HepG2 (cell line): ENCODE measurements at regions not wholly inside any gene's neighbourhood (a gene's known extent, or its start where the extent isn't known, plus 50 kb on each side); places are given as distances from the start of the nearest gene placed in this dataset.
A peak's percentile ranks its signal among the peaks of the same experiment; 100 is the strongest.

Experiments
- ATAC-seq: fragments of 200-7000 bp; cut with Tn5 transposase; 3 replicates; pipeline ENCODE4 v1.9.1; 2020; ENCODE audit warnings: mild to moderate bottlenecking, moderate library complexity
- BruUV-seq: library from RNA; stranded (reverse); fragments of 400-500 nt; replicated peaks from 2 replicates; lab custom pipeline; 2021; lab: Mats Ljungman, UMichigan
- CTCF ChIA-PET: fragments of 300-600 bp; formaldehyde crosslinking; extraction: SDS; loops from one replicate; lab custom pipeline; 2021; ENCODE audit warnings: low total read pairs, inconsistent platforms, low intra/inter-chr PET ratio; lab: Yijun Ruan, JAX
- POLR2A ChIA-PET: fragments of 350-600 bp; sonication (Branson Sonifier 250); formaldehyde crosslinking; loops from one replicate; lab custom pipeline; 2020; ENCODE audit warnings: antibody characterized with exemption, inconsistent platforms; lab: Yijun Ruan, JAX
- DNase-seq: peaks from one replicate; pipeline ENCODE4 v3.0.0-alpha.2; 2015; ENCODE audit warnings: low spot score
- FAIRE-seq: peaks from 3 replicates; lab custom pipeline; 2011; peaks lifted over from hg19 to GRCh38; lab: Jason Lieb, UNC
- H2AFZ ChIP-seq: one replicate; pipeline ENCODE4 v1.6.1; 2011; ENCODE audit warnings: low read length, inconsistent platforms
- H3K27ac ChIP-seq: fragments of 300-600 bp; 3 replicates; pipeline ENCODE4 v1.8.0; 2011; ENCODE audit warnings: mixed run types, mild to moderate bottlenecking, mixed read lengths, low read length, inconsistent platforms; ENCODE audit not compliant: insufficient read depth; ENCODE audit errors: extremely low read length
- H3K27me3 ChIP-seq, 2 experiments: fragments of 200-600 bp in 1 of 2; 2 replicates in 1 of 2; 3 replicates in 1 of 2; pipeline versions ENCODE4 v1.6.0 to v1.8.0; 2011; ENCODE audit warnings: low read length in 2 of 2, mild to moderate bottlenecking in 2 of 2, moderate library complexity in 2 of 2, inconsistent platforms in 1 of 2; ENCODE audit not compliant: insufficient read depth in 2 of 2, control insufficient read depth in 1 of 2
- H3K36me3 ChIP-seq, 2 experiments: fragments of 200-600 bp in 1 of 2; replicated peaks in 1 of 2; 2 replicates in 1 of 2; 3 replicates in 1 of 2; pipeline versions ENCODE4 v1.5.1 to v1.8.0; 2011; ENCODE audit warnings: low read length in 2 of 2, inconsistent platforms in 1 of 2; ENCODE audit not compliant: insufficient read depth in 2 of 2, control insufficient read depth in 1 of 2
- H3K4me1 ChIP-seq: 2 replicates; pipeline ENCODE4 v1.5.1; 2012; ENCODE audit warnings: low read length, inconsistent platforms; ENCODE audit not compliant: insufficient read depth
- H3K4me2 ChIP-seq: 2 replicates; pipeline ENCODE4 v1.6.0; 2011; ENCODE audit warnings: low read depth, low read length, inconsistent platforms
- H3K4me3 ChIP-seq, 3 experiments: fragments of 200-600 bp in 1 of 3; sonication (generic), shearing (Covaris generic) in 1 of 3; replicated peaks in 1 of 3; 2 replicates each; pipeline ENCODE4 v1.5.1; 2011 to 2016; ENCODE audit warnings: low read length in 3 of 3, inconsistent platforms in 2 of 3, low read depth in 2 of 3, mild to moderate bottlenecking in 2 of 3, control low read depth in 1 of 3, mixed read lengths in 1 of 3; ENCODE audit not compliant: insufficient read depth in 1 of 3
- H3K79me2 ChIP-seq: one replicate; pipeline ENCODE4 v1.6.1; 2011; ENCODE audit warnings: low read length, inconsistent platforms; ENCODE audit not compliant: insufficient read depth
- H3K9ac ChIP-seq: 2 replicates; pipeline ENCODE4 v1.6.0; 2011; ENCODE audit warnings: mild to moderate bottlenecking, low read depth, low read length, inconsistent platforms; ENCODE audit not compliant: insufficient read depth
- H3K9me3 ChIP-seq: 2 replicates; pipeline ENCODE4 v1.5.1; 2012; ENCODE audit warnings: mild to moderate bottlenecking, low read length
- H4K20me1 ChIP-seq: 2 replicates; pipeline ENCODE4 v1.6.0; 2011; ENCODE audit warnings: inconsistent platforms, mild to moderate bottlenecking, low read length, moderate library complexity; ENCODE audit not compliant: insufficient read depth
- ARHGAP35 ChIP-seq: sonication (generic); formaldehyde crosslinking; IDR thresholded peaks from 2 replicates; pipeline ENCODE4 v1.9.0; 2022; ENCODE audit warnings: mild to moderate bottlenecking, inconsistent platforms, moderate library complexity, missing genetic modification reagents, borderline replicate concordance
- KAT7 ChIP-seq: IDR thresholded peaks from 2 replicates; pipeline ENCODE4 v1.6.1; 2018; ENCODE audit warnings: borderline replicate concordance, missing compliant biosample characterization
- KDM2A ChIP-seq: sonication (generic); formaldehyde crosslinking; IDR thresholded peaks from 2 replicates; pipeline ENCODE4 v1.4.0; 2020; ENCODE audit warnings: low read depth, missing genetic modification reagents, borderline replicate concordance
- KLF11 ChIP-seq: IDR thresholded peaks from 2 replicates; pipeline ENCODE4 v1.6.1; 2016; ENCODE audit warnings: missing compliant biosample characterization
- KMT2B ChIP-seq: IDR thresholded peaks from 2 replicates; pipeline ENCODE4 v1.6.1; 2016; ENCODE audit warnings: missing genetic modification reagents, missing compliant biosample characterization
- NCOR1 ChIP-seq: fragments of 200-600 bp; sonication (generic); IDR thresholded peaks from 2 replicates; pipeline ENCODE4 v1.7.0; 2017; ENCODE audit warnings: antibody characterized with exemption, low read length, borderline replicate concordance
- NFKB2 ChIP-seq: sonication (generic); formaldehyde crosslinking; IDR thresholded peaks from 2 replicates; pipeline ENCODE4 v1.4.0; 2020; ENCODE audit warnings: missing genetic modification reagents, borderline replicate concordance
- ZBTB26 ChIP-seq: IDR thresholded peaks from 2 replicates; pipeline ENCODE4 v1.6.1; 2016; ENCODE audit warnings: missing compliant biosample characterization, missing genetic modification reagents, borderline replicate concordance
- ZBTB33 ChIP-seq: sonication (generic); formaldehyde crosslinking; IDR thresholded peaks from 2 replicates; pipeline ENCODE4 v1.4.0; 2020; ENCODE audit warnings: missing genetic modification reagents
- ZNF337 ChIP-seq: sonication (generic); formaldehyde crosslinking; IDR thresholded peaks from 2 replicates; pipeline ENCODE4 v1.5.1; 2020; ENCODE audit warnings: missing genetic modification reagents, low read depth, mild to moderate bottlenecking, borderline replicate concordance
- ZNF34 ChIP-seq: sonication (generic); formaldehyde crosslinking; IDR thresholded peaks from 2 replicates; pipeline ENCODE4 v1.4.0; 2020; ENCODE audit warnings: mild to moderate bottlenecking, missing genetic modification reagents, borderline replicate concordance
- ZNF441 ChIP-seq: sonication (generic); formaldehyde crosslinking; IDR thresholded peaks from 2 replicates; pipeline ENCODE4 v1.7.0; 2021; ENCODE audit warnings: missing genetic modification reagents, borderline replicate concordance
- WGBS: methylation state at CpG from one replicate; pipeline ENCODE4 v1.1.6; 2017; ENCODE audit warnings: low lambda C conversion rate; 5-methylcytosine and 5-hydroxymethylcytosine counted together
- in situ Hi-C: cut with HindIII; loops from 2 replicates; pipeline ENCODE4 v1.10.0; 2017; ENCODE audit warnings: low pct_unique_long_range_greater_than_20kb; ENCODE audit not compliant: extremely low pct_ligation_motif_present
- intact Hi-C: fragments of 100-400 bp; cut with micrococcal nuclease; formaldehyde crosslinking; loops from one replicate; pipeline ENCODE4 v1.10.0; 2022; ENCODE audit not compliant: unreplicated experiment
- TF ChIP-seq, protein P1 (sequence below): sonication (generic); formaldehyde crosslinking; IDR thresholded peaks from 2 replicates; pipeline ENCODE4 v1.9.0; 2021; ENCODE audit warnings: missing genetic modification reagents, mild to moderate bottlenecking, borderline replicate concordance

DNA sequence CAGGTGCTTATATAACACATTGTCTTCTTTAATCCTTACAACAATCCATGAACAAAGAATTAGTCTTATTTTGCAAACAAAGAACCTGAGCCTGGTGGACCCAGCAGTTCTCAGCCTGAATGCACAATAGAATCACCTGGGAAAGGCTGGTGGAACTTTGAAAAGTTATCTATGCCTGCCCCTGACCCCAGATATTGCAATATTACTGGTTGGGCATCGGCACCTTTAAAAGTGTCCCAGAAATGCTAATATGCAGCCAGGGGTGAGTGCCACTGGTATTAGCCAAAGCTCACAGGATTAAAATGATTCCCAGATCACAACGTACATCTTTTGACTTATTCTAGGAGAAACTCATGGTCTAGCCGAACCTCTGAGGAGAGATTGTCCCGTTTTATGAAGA lies 268.8 kb downstream of the KLF5 start:
- ChIA-PET CTCF (no interaction called here), POLR2A (no interaction called here)
- Histone ChIP-seq H3K27ac (no peak overlapping the region), H3K27me3 (no peaks in the 10 kb centered on the region), H3K9ac (no peak overlapping the region), H4K20me1 (no peaks in the 10 kb centered on the region), H3K36me3 (no peaks in the 10 kb centered on the region), H3K4me3 (no peak overlapping the region), H3K79me2 (no peaks in the 10 kb centered on the region), H3K9me3 (no peaks in the 10 kb centered on the region), H3K4me2 (no peak overlapping the region), H3K4me1 (peaks cover 17% of the 10 kb centered on the region), H2AFZ (no peak overlapping the region)
- in situ Hi-C loops (no loop called here), intact Hi-C loops (no loop called here)
- no peak for TF ChIP-seq ZNF34 (CRISPR knock-in tag)
- no TSS peak for BruUV-seq
- FAIRE-seq (no peak), DNase-seq (no peak), ATAC-seq (no peak)
- WGBS: 38% methylated on average over 4 of the region's 4 CpGs

DNA sequence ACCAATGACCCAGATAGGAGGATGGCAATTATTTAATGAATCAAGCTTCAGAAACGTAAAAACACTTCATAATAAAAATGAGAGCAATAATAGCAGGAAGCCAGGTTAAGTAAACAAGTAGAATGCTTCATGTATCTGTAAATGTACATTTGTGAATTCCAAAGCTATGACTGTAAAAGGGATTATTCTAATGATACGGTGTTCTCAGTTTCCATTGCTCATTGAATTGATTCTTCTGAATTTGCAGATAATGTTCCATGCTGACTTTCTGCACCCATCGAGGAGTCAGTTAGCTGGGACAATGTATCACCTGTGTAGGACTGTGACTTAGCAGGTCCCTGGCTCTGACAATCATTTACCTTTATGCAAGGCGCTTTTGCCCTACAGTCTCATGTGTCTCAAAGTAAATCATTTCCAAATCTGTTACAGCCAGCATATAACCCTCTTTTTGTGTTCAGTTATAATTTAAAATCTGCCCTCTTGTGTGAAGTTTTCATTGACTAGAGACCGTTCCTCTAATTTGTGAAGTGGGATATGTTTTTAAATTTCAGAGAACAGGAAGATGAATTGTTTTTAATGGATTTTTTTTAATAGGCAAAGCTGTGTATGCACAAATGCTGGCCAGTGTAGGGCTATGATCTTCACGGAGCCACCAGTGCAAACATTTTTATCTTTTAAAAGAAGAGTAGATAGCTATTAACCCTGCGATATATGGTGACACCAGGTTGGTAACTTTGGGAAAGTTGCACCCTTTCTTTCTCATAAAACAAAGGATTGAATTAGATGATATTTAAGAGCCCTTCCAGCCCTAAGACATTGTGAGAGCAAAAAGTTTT lies 267.1 kb downstream of the KLF5 start:
- H3K9ac ChIP-seq: no peak overlapping the region
- DNase-seq (peak; percentile 34), FAIRE-seq (peak; percentile 46), ATAC-seq (peak; percentile 99)
- H3K4me1 ChIP-seq: peaks cover 17% of the 10 kb centered on the region
- no peak overlapping the region for H2AFZ ChIP-seq
- ChIA-PET POLR2A (no interaction called here), CTCF (no interaction called here)
- H3K79me2 ChIP-seq: no peaks in the 10 kb centered on the region
- H3K4me2 ChIP-seq: peak overlapping the region; percentile 45
- H3K27ac ChIP-seq: no peak overlapping the region
- no TSS peak for BruUV-seq
- H3K9me3 ChIP-seq: no peaks in the 10 kb centered on the region
- no peaks in the 10 kb centered on the region for H4K20me1 ChIP-seq
- H3K4me3 ChIP-seq: peak overlapping the region in 1 of 3 experiments; percentile 23; a peak in 1 of 6 replicates
- WGBS: under 1% methylated on average over 7 of the region's 7 CpGs
- intact Hi-C loops: no loop called here
- in situ Hi-C loops: no loop called here
- no peaks in the 10 kb centered on the region for H3K27me3 ChIP-seq
- no peaks in the 10 kb centered on the region for H3K36me3 ChIP-seq
- TF ChIP-seq KDM2A (CRISPR knock-in tag) (no peak), ZNF337 (CRISPR knock-in tag) (no peak), NCOR1 (no peak), KAT7 (CRISPR knock-in tag) (no peak), KMT2B (CRISPR knock-in tag) (no peak), ZBTB26 (CRISPR knock-in tag) (no peak), ZBTB33 (CRISPR knock-in tag) (no peak), NFKB2 (CRISPR knock-in tag) (no peak), ZNF441 (no peak), ARHGAP35 (CRISPR knock-in tag) (no peak), KLF11 (CRISPR knock-in tag) (no peak)
- TF ChIP-seq, protein P1, sequence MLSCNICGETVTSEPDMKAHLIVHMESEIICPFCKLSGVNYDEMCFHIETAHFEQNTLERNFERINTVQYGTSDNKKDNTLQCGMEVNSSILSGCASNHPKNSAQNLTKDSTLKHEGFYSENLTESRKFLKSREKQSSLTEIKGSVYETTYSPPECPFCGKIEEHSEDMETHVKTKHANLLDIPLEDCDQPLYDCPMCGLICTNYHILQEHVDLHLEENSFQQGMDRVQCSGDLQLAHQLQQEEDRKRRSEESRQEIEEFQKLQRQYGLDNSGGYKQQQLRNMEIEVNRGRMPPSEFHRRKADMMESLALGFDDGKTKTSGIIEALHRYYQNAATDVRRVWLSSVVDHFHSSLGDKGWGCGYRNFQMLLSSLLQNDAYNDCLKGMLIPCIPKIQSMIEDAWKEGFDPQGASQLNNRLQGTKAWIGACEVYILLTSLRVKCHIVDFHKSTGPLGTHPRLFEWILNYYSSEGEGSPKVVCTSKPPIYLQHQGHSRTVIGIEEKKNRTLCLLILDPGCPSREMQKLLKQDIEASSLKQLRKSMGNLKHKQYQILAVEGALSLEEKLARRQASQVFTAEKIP (CRISPR knock-in tag): no peak
